K562 (cell line): ENCODE measurements at regions not wholly inside any gene's neighbourhood (a gene's known extent, or its start where the extent isn't known, plus 50 kb on each side); places are given as distances from the start of the nearest gene placed in this dataset.

ENCODE experiments used
- ATAC-seq: fragments of 200-7000 bp; cut with Tn5 transposase; 3 replicates; pipeline ENCODE4 v1.9.1; 2020; ENCODE audit warnings: moderate library complexity
- BruUV-seq: library from RNA; stranded (reverse); fragments of 400-500 nt; replicated peaks from 2 replicates; lab custom pipeline; 2021; lab: Mats Ljungman, UMichigan
- CTCF ChIA-PET: fragments of 300-600 bp; formaldehyde crosslinking; extraction: SDS; loops from one replicate; lab custom pipeline; 2021; ENCODE audit warnings: low intra/inter-chr PET ratio; lab: Yijun Ruan, JAX
- POLR2A ChIA-PET: fragments of 300-600, 350-650 bp; sonication (Branson Sonifier 250); formaldehyde crosslinking; extraction: SDS; loops from one replicate; lab custom pipeline; 2021; ENCODE audit warnings: antibody characterized with exemption, inconsistent platforms; lab: Yijun Ruan, JAX
- DNase-seq, 4 experiments: peaks; one replicate each; pipeline versions ENCODE4 v3.0.0 to v3.0.0-alpha.2; 2011 to 2018; ENCODE audit warnings: low spot score in 3 of 4, mixed read lengths in 3 of 4; ENCODE audit errors: extremely low read depth in 1 of 4
- FAIRE-seq: peaks from 2 replicates; lab custom pipeline; 2011; peaks lifted over from hg19 to GRCh38; lab: Jason Lieb, UNC
- H2AFZ ChIP-seq: 2 replicates; pipeline ENCODE4 v1.6.0; 2011; ENCODE audit warnings: low read depth, low read length, control low read depth, inconsistent platforms
- H3K27ac ChIP-seq: fragments of 200-600 bp; 3 replicates; pipeline ENCODE4 v1.8.0; 2011; ENCODE audit warnings: low read depth, mild to moderate bottlenecking, control low read depth, inconsistent platforms, low read length, moderate library complexity, mixed read lengths; ENCODE audit errors: extremely low read depth
- H3K27me3 ChIP-seq, 2 experiments: fragments of 300-600 bp in 1 of 2; 2 replicates in 1 of 2; 3 replicates in 1 of 2; pipeline versions ENCODE4 v1.6.0 to v1.8.0; 2011; ENCODE audit warnings: inconsistent platforms in 2 of 2, low read length in 2 of 2, mild to moderate bottlenecking in 1 of 2, mixed read lengths in 1 of 2, moderate library complexity in 1 of 2; ENCODE audit not compliant: control insufficient read depth in 2 of 2, insufficient read depth in 2 of 2
- H3K36me3 ChIP-seq: fragments of 300-600 bp; 3 replicates; pipeline ENCODE4 v1.8.0; 2011; ENCODE audit warnings: mild to moderate bottlenecking, low read length, inconsistent platforms; ENCODE audit not compliant: control insufficient read depth, insufficient read depth
- H3K4me1 ChIP-seq, 2 experiments: fragments of 200-600 bp in 1 of 2; replicated peaks in 1 of 2; 2 replicates in 1 of 2; 3 replicates in 1 of 2; pipeline versions ENCODE4 v1.5.1 to v1.8.0; 2011; ENCODE audit warnings: inconsistent platforms in 2 of 2, low read length in 2 of 2, mild to moderate bottlenecking in 1 of 2, mixed read lengths in 1 of 2, moderate library complexity in 1 of 2; ENCODE audit not compliant: control insufficient read depth in 2 of 2, insufficient read depth in 2 of 2
- H3K4me2 ChIP-seq: 2 replicates; pipeline ENCODE4 v1.6.1; 2011; ENCODE audit warnings: low read length, control low read depth, inconsistent platforms, mixed read lengths; ENCODE audit not compliant: insufficient read depth
- H3K4me3 ChIP-seq: fragments of 200-600 bp; sonication (generic), shearing (Covaris generic); 2 replicates; pipeline ENCODE4 v1.5.1; 2016; ENCODE audit warnings: control low read depth, inconsistent platforms
- H3K79me2 ChIP-seq: fragments of 200-600 bp; 3 replicates; pipeline ENCODE4 v1.8.0; 2011; ENCODE audit warnings: low read length, inconsistent platforms; ENCODE audit not compliant: control insufficient read depth, insufficient read depth
- H3K9ac ChIP-seq, 2 experiments: 2 replicates each; pipeline versions ENCODE4 v1.6.0 to v1.6.1; 2011; ENCODE audit warnings: low read depth in 2 of 2, low read length in 2 of 2, control low read depth in 1 of 2, inconsistent platforms in 1 of 2, mild to moderate bottlenecking in 1 of 2, mixed read lengths in 1 of 2; ENCODE audit not compliant: insufficient read depth in 1 of 2
- H3K9me1 ChIP-seq: one replicate; pipeline ENCODE4 v1.6.0; 2011; ENCODE audit warnings: inconsistent platforms, mild to moderate bottlenecking, low read length, moderate library complexity; ENCODE audit not compliant: control insufficient read depth, insufficient read depth
- H3K9me3 ChIP-seq: replicated peaks from 2 replicates; pipeline ENCODE4 v1.5.1; 2011; ENCODE audit warnings: low read depth, low read length, inconsistent platforms; ENCODE audit not compliant: control insufficient read depth, insufficient read depth
- H4K20me1 ChIP-seq: replicated peaks from 2 replicates; pipeline ENCODE4 v1.6.1; 2011; ENCODE audit warnings: low read length, inconsistent platforms, mixed read lengths; ENCODE audit not compliant: control insufficient read depth, insufficient read depth
- NRF1 ChIP-seq, 2 experiments: fragments of 450-650 bp; IDR thresholded peaks in 1 of 2; conservative IDR thresholded peaks in 1 of 2; 2 replicates each; pipeline ENCODE4 v1.6.1; 2014; ENCODE audit warnings: mild to moderate bottlenecking in 2 of 2
- PREB ChIP-seq: sonication (generic); formaldehyde crosslinking; IDR thresholded peaks from 2 replicates; pipeline ENCODE4 v1.8.1; 2023; ENCODE audit warnings: mild to moderate bottlenecking, missing genetic modification reagents
- ZBTB11 ChIP-seq, 3 experiments: fragments of 200-800 bp in 1 of 3; fragments of 250-450 bp in 1 of 3; fragments of 450-650 bp in 1 of 3; sonication (Bioruptor Pico) in 1 of 3; sonication (Bioruptor generic) in 1 of 3; formaldehyde crosslinking in 1 of 3; IDR thresholded peaks; 2 replicates each; pipeline versions ENCODE4 v1.6.1 to v1.8.0; 2016 to 2022; ENCODE audit warnings: mild to moderate bottlenecking in 2 of 3, missing genetic modification characterization in 2 of 3, missing compliant biosample characterization in 1 of 3, moderate library complexity in 1 of 3
- WGBS: fragments of 100-300 bp; shearing (Covaris generic); methylation state at CpG from one replicate; pipeline ENCODE4 v1.1.6; 2016; ENCODE audit warnings: low coverage, mixed read lengths; ENCODE audit not compliant: insufficient coverage; ENCODE audit errors: missing lambda C conversion rate; 5-methylcytosine and 5-hydroxymethylcytosine counted together
- in situ Hi-C: fragments of 300-500 bp; cut with MboI; formaldehyde crosslinking; loops from 4 replicates; pipeline ENCODE4 v1.15.0; 2018; ENCODE audit warnings: inconsistent platforms, mixed read lengths
- intact Hi-C: fragments of 100-400 bp; cut with micrococcal nuclease; formaldehyde crosslinking; loops from 2 replicates; pipeline ENCODE4 v1.14.2; 2022

GRCh38 chr20:48339986-48340882, 487.6 kb downstream of the PREX1 start:
- no peak overlapping the region for H3K4me3 ChIP-seq
- ChIA-PET POLR2A (interaction anchor here (0.6 to 1.2 kb wide), 5 partner anchors 21 to 143 kb away, joined by 3 read pairs; no protein-coding TSS in a partner anchor), CTCF (interaction anchor here (0.5 kb wide), 1 partner anchor 257 kb away, joined by 3 read pairs; no protein-coding TSS in a partner anchor)
- H3K9me3 ChIP-seq = no peaks in the 10 kb centered on the region
- H3K27ac ChIP-seq = no peak overlapping the region
- H3K9me1 ChIP-seq = no peaks in the 10 kb centered on the region
- no peak for FAIRE-seq
- H3K27me3 ChIP-seq = peaks cover 0 to 29% of the 10 kb centered on the region in 2 experiments; a peak in 4 of 5 replicates
- no peak overlapping the region for H2AFZ ChIP-seq
- intact Hi-C loops (no loop called here), in situ Hi-C loops (no loop called here)
- no peaks in the 10 kb centered on the region for H3K36me3 ChIP-seq
- DNase-seq = no peak
- BruUV-seq = no TSS peak
- no peaks in the 10 kb centered on the region for H3K4me1 ChIP-seq
- no peak overlapping the region for H3K4me2 ChIP-seq
- no peak for TF ChIP-seq NRF1 (conservative IDR thresholded peaks at IDR 0.05 in 1 of 2, IDR thresholded peaks at IDR 0.05 in 1 of 2)
- TF ChIP-seq ZBTB11 (CRISPR knock-in tag; IDR thresholded peaks at IDR 0.05) = peak in 1 of 3 experiments; percentile 7; a peak in 1 of 6 replicates
- no peak for TF ChIP-seq PREB (CRISPR knock-in tag)
- no peak for ATAC-seq
- H3K79me2 ChIP-seq = no peaks in the 10 kb centered on the region
- 0% methylated on average over 15 of the region's 17 CpGs for WGBS
- no peak overlapping the region for H3K9ac ChIP-seq
- peaks cover 4% of the 10 kb centered on the region; the same call in 1 of the 2 replicates for H4K20me1 ChIP-seq
